GM06990 (cell line): ENCODE measurements at regions not wholly inside any gene's neighbourhood (a gene's known extent, or its start where the extent isn't known, plus 50 kb on each side); places are given as distances from the start of the nearest gene placed in this dataset.
"Not testable (repeated sequence)": the region's sequence is repeated elsewhere in the genome, so short reads cannot be mapped to it uniquely, and the experiment has no call there.

Experiments used
- DNase-seq: peaks from one replicate; pipeline ENCODE4 v3.0.0-alpha.2; 2011; ENCODE audit not compliant: insufficient read length; ENCODE audit errors: extremely low read depth
- H3K27me3 ChIP-seq: replicated peaks from 2 replicates; pipeline ENCODE4 v1.6.0; 2011; ENCODE audit warnings: low read length; ENCODE audit not compliant: control insufficient read depth, insufficient read depth
- H3K36me3 ChIP-seq: 2 replicates; pipeline ENCODE4 v1.5.1; 2011; ENCODE audit warnings: low read length; ENCODE audit not compliant: control insufficient read depth, insufficient read depth
- H3K4me3 ChIP-seq: replicated peaks from 2 replicates; pipeline ENCODE4 v1.5.1; 2011; ENCODE audit warnings: low read depth, mild to moderate bottlenecking, control low read depth, low read length
- CTCF ChIP-seq: IDR thresholded peaks from 2 replicates; pipeline ENCODE4 v1.5.1; 2011; ENCODE audit warnings: low read length, control low read depth, mild to moderate bottlenecking, inconsistent platforms; ENCODE audit not compliant: insufficient read depth, poor library complexity, severe bottlenecking

GRCh38 chr10:120051671-120052070 lies 159.1 kb downstream of the SEC23IP start:
- no peak for DNase-seq
- no peak for TF ChIP-seq CTCF
- Histone ChIP-seq H3K4me3 (no peak overlapping the region), H3K36me3 (no peaks in the 10 kb centered on the region), H3K27me3 (no peaks in the 10 kb centered on the region; the same call in 1 of the 2 replicates)

- no peak for TF ChIP-seq CTCF
- H3K27me3 ChIP-seq, result no peaks in the 10 kb centered on the region; the same call in 1 of the 2 replicates
- H3K36me3 ChIP-seq, result no peaks in the 10 kb centered on the region
- H3K4me3 ChIP-seq, result no peak overlapping the region
- no peak for DNase-seq
Observed at GRCh38 chr10:120052964-120053702, 160.6 kb downstream of the SEC23IP start.

- H3K36me3 ChIP-seq, H3K27me3 ChIP-seq, H3K4me3 ChIP-seq, DNase-seq: not testable (repeated sequence)
Observed at GRCh38 chr10:120059790-120060189, 167.3 kb downstream of the SEC23IP start.

GRCh38 chr10:120067427-120067826 lies 174.9 kb downstream of the SEC23IP start:
- no peaks in the 10 kb centered on the region; the same call in 1 of the 2 replicates for H3K27me3 ChIP-seq
- no peak for DNase-seq
- TF ChIP-seq CTCF, result no peak
- H3K36me3 ChIP-seq, result no peaks in the 10 kb centered on the region
- no peak overlapping the region for H3K4me3 ChIP-seq

- Histone ChIP-seq H3K4me3 (no peak overlapping the region), H3K36me3 (no peaks in the 10 kb centered on the region), H3K27me3 (no peaks in the 10 kb centered on the region; the same call in 1 of the 2 replicates)
- DNase-seq, result no peak
- TF ChIP-seq CTCF, result no peak
Observed at GRCh38 chr10:120069700-120070099, 177.2 kb downstream of the SEC23IP start.

GRCh38 chr10:120075349-120075748 lies 182.8 kb downstream of the SEC23IP start:
- DNase-seq, result no peak
- no peaks in the 10 kb centered on the region for H3K27me3 ChIP-seq
- TF ChIP-seq CTCF, result no peak

More at GRCh38 chr10:120075349-120075748, 182.8 kb downstream of the SEC23IP start:
- H3K4me3 ChIP-seq, result no peak overlapping the region
- H3K36me3 ChIP-seq, result no peaks in the 10 kb centered on the region
